Fibroblast of skin of back (primary cell): ENCODE measurements at regions not wholly inside any gene's neighbourhood (a gene's known extent, or its start where the extent isn't known, plus 50 kb on each side); places are given as distances from the start of the nearest gene placed in this dataset.

Experiments used
- DNase-seq: peaks from one replicate; pipeline ENCODE4 v3.0.0-alpha.2; 2013

DNA sequence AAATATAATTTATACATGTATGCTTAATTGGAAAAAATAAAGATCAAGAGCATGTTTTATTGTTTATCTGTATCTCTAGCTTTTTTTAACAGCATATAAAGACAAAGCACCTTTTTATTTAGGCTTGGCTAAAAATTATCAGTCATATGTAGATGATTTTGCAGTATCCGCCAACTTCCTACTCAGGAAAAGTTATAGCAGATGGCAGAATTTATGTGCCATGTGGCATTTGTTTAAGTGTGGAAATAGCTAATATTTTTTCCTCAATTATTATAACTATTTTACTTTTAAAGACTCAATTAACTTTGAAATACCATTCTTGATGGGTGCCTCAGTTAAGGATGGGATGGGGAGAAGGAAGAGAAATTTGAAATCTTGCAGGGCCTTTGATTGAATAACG lies 762.1 kb upstream of the RBFOX1 start:
- DNase-seq = no peak

DNA sequence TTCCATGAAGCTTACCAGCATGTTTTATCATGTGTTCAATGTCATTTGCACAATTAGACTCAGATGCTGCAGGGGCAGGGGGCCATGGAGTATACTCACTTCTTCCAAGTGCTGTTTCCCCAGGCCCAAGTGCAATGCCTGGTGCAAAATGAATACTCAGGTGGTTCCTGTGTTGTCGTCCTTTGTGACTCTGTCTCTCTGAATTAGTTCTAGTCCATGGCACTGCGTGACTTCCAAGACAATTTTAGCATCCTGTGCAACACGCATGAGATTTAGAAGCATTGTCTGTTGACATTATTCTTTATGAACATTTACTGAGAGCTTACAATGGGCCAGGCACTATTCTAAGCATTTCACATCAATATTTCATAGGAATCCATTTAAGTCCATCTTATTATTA lies 769.7 kb upstream of the RBFOX1 start:
- DNase-seq = no peak

DNA sequence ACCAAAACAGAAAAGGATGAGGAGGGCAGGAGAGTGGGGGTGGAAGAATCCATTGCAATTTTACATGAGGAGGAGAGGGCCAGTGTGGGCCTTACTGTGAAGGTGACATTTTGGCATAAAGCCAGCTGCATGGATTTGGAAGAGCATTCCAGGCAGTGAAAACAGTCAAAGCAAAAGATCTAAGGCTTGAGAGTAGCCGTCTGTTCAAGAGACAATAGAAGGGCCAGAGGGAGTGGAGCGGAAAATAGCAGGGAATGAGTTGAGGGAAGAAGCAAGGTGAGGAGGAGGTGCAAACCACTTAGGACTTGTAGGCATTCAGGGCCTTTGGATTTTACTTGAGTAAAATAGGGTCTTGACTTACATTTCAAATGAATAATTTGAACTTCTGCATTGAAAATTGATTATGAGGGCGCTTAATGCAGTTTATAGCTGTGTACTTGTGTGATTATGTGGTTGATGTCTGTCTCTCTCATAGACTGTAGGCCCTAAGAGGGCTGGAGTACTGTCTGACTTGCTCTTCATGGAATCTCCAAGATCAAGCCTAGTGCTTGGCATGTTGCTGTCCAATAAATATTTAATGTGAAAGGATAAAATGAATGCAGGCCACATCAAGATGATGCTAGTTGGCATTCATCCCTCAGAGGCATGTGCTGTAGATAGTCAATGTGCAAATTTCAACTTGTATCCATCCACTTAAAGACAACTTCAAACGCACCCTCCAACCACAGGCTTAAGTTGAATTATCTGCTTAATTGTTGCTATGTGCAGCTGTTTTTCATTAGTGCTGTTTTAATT lies 772.1 kb upstream of the RBFOX1 start:
- DNase-seq = no peak

DNA sequence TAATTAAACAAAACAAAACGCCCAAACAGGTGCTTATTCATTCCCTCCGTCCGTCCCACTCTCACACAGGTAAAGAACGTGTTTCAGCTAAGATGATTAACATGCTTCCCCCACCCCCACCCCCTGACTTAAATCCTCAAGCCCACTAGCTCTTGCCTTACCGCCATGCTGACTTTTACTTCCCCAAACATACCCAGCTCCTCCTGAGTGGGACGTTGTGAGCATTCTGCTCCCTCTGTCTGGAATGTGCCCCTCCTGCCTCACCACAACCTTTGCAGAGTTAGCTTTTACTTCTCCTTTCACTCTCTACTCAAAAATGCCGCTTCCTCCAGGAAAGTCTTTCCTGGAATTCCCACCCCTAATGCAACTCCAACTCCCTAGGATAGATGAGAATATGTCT lies 774.0 kb upstream of the RBFOX1 start:
- no peak for DNase-seq

DNA sequence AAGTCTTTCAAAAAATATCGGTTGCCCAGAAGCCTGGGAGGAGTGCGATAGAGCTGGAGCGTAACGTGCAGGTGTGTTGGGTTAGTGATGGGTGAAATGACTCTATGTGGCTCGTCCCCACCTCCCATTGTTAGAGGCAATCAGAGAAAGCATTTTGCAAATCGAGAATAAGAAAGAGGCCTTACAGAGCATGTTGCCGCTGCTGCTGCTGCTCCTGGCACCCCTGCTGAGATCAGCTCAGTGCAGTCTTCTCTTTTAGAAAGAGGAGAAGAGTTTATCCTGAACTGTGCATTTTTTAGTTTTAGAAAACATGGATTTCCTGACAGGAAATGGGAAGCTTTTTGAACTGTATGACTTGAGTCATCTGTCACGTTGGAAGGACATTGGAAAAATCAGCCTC lies 774.5 kb upstream of the RBFOX1 start:
- no peak for DNase-seq

DNA sequence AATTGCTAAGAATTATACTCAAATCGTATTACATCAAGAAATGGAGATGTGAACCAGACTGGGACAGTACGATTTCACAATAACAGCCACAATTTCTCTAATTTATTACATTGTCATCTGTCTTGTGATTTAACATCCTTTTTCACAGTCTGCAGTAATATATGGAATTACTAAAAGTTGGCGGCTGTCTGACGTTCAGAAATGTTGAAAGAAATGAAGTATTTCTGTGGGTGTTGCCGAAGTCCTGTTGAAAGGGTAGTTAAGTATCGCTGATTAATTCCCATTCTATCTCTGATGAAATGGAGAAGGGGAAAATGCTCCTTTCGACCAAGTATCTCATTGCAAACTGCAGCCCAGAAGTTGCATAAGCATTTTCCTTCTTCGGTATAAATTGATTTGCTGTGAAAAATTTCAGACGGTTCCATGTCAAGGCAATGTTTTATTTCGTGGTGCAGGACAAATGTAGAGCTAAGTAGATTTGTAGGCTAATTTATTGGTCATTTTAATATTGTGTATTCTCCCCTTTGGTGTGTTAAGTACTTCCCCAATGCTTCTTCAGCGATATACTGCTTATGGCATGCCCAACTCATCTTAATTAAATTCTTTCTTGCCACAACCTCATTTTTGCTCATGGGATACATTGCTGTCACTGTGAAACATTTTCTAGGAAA lies 775.2 kb upstream of the RBFOX1 start:
- DNase-seq = no peak

DNA sequence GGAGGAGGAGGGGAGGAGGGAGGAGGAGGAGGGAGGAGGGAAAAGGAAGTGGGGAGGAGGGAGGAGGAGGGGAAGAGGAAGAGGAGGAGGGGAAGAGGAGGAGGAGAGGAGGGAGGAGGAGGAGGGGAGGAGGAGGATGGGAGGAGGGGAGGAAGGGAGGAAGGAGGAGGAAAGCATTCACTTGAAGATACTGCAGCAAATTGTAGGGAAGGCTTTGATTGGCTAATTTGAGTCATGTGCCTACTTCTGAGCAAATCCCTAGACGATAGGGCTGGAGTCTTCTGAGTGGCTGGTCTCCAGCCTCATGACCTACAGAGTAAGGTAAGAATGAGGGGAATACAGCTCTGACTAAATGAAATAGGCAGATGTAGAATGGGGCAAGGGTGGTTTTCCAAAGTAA lies 783.2 kb upstream of the RBFOX1 start:
- no peak for DNase-seq

DNA sequence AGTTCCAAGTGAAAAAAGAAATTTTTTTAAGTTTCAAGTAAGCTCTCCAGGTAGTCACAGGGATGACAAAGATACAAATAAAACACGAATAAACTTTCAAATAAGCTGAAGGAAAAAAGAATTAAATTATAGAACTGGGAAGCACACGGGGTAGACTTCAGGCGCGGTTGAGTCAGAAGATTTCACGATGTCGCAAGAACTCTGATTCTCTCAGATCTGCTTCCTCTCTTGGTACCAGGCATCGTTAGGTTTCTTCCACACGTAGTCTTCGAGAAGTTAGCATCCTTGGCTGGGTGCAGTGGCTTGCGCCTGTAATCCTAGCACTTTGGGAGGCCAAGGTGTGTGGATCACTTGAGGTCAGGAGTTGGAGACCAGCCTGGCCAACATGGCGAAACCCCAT lies 784.1 kb upstream of the RBFOX1 start:
- no peak for DNase-seq

DNA sequence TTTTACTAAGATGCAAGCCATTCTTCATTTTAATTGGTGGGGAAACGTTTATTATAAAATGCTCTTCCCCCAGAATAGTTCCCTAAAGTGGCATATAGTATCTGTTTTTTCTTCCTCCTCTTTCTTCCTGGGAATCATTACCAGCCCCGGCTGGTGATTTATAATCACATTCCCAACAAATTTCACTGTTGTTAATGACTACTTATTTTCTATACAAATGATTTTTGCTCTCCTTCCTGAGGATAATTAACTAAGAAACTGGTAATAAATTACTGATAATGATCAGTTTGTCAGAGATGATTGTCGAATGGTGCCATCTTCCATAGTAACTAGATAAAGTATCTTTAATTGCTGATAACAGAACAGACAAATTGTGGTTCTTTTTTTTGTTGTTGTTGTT lies 785.5 kb upstream of the RBFOX1 start:
- DNase-seq = no peak

DNA sequence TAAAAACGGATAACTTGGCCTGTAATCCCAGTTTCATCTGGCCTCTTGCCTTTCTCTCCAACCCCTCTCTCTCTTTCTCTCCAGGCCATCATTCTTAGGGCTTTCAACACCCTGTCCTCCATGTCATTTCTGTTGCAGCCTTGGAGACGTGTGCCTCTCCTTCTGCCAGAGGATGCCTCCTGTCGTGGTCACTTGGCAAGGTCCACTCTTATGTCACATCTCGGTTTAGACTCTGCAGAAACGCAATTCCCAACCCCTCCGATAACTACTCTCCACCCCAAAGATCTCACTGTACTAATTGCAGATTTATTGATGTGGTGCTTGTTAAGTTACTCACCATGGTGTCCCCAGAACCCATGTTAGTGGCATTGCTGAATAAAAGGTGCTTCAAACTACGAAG lies 787.3 kb upstream of the RBFOX1 start:
- DNase-seq = no peak

DNA sequence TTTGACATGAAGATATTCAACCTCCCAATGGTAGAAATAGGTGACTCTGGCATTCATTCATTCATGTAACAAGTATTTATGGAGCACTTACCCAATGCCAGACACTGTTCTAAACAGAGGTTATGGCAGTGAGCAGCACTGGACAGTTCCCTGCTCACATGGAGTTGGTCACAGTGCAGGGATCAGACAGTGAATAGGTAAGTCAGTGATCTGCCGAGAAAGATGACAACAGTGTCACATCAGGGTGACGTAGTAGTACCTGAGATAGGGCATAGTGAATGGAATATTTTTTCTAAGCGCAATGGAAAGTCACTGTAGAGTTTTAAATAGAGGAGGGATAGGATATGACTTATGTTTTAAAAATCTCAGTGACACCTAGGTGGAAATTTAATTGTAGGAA lies 791.4 kb upstream of the RBFOX1 start:
- no peak for DNase-seq

DNA sequence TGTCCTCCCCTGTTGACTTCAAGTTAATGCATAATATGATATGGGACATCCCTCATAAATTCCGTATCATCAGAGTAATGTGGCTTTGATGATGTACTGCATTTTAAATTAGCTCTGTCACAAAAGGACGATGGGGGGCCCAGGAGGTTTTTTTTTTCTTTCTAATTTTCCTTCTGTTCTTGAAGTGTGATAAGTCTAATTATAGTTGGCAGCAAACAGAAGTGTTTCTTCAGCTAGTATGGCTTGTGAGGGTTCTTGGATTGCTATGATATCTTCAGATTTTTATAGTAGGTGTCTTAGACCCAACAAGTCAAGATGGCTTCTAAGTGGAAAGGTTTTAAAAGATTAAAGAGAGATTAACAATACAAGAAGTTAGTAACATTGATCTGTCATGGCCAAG lies 796.2 kb upstream of the RBFOX1 start:
- DNase-seq = no peak

DNA sequence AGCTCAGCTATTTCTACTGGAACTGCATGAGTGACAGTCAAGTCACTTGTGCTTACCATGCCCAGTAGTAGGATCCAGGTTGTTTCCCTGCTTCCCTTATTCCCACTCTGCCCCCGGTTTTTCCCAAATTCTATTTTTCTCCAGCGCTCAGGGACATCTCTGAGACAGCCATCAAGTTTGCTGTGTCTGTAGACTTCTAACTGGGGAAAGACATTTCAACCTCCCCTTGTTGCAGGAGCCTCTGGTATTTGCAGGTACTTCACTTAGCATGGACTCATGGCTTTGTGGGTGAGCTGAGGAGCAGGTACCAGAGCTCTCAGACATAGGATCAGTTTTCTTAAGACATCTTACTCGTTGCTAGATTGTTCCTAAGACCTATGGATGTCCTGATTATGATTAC lies 801.6 kb upstream of the RBFOX1 start:
- no peak for DNase-seq

DNA sequence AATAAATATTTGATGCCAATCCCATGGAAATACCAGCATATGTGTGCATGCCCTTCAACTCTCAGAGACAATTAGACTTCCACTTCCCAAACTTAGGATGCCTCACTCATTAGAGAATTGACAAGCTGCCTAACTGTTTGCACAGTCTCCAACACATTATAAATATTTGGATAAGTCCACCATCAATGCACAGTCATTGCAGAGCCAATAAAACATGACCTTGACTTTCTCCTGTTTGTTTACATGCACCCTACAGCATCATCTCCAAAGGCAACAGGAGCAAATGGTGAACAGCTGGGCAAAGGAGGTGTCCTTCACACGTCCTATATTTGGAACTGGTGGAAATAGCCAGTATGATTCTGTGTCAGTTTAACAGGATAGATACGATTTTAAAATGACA lies 804.4 kb upstream of the RBFOX1 start:
- no peak for DNase-seq

DNA sequence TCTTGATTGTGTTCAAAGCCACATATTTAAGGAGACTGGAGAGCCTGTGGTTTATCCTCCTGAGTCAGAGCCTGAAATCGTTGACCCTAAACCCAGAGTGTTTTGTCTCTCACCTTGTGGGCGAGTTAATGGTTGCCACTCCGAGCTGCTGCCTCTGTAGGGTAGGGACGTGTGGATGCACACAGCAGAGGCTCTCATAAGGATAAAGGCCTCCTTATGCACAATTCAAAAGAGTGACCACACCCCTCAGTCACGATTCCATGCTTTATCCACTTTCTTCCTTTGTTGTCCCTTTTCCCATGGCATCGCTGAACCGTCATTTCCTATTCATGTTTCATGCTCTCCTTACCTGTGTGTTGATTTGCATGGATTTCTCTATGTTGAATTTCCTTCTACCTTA lies 805.0 kb upstream of the RBFOX1 start:
- no peak for DNase-seq

DNA sequence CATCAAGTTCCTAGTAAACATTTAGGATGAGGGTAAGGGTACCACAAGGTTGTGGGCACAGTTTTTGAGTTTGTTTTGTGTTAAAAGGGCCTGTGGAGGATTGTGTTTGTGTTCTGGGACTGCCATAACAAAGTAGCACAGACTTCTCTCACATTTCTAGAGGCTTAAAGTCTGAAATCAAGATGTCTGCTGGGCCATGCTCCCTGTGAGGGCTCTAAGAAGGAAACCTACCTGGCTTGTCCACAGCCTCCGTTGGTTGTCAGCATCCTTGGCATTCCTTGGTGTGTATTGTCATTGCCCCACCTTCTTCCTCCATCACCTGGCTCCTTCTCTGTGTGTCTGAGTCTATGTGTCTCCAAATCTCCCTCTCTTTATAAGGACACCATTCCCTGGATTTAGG lies 808.1 kb upstream of the RBFOX1 start:
- DNase-seq = no peak

DNA sequence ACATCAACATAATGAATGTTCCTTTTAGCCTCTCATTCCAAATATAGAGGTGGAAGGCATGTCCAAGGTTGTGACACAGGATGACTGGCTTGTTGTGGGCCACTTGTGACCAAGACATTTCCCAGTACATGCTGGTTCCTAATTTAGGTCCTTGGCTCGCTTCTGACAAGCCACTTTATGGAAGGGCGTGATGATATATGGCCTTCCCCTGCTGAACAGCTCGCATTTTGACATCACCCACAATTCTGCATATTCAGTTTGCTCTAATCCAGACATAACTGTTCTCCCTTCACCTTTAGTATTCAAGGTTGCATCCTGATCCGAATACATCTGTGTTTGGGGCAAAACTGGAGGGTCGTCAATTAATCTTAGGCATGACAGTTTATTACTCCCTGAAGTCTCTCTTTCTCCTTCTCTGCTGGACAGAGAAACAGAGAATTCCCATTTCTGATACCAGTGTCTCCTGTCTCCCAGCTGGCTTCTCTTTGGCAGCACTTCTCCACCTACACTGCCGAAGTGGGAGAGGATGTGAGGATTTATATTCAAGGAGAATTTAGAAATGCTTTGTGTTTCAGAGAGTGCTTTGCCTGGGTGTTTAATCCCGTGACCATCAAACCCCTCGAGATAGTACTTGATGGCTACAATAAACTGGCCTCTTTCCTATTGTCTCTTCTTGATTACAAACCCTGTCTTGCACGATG lies 815.5 kb upstream of the RBFOX1 start:
- no peak for DNase-seq

DNA sequence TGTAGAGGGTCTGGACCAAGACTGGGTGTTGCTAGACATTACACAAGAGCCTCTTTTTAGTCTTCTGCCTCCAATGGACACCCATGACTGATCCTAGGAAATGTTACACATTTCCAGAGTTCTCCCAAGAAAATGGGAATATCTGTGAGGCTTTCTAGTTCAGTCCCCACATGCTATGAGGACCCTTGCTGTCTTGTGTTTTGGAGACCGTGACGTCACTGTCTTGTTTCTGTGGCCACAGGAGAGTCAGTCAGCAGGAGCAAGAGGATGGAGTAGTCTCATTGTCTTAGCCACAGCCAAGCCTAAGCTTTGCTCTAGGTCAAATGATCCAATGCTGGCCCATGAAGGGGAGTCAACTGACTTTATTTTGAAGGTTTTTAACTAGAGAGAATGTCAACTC lies 820.1 kb upstream of the RBFOX1 start:
- no peak for DNase-seq

DNA sequence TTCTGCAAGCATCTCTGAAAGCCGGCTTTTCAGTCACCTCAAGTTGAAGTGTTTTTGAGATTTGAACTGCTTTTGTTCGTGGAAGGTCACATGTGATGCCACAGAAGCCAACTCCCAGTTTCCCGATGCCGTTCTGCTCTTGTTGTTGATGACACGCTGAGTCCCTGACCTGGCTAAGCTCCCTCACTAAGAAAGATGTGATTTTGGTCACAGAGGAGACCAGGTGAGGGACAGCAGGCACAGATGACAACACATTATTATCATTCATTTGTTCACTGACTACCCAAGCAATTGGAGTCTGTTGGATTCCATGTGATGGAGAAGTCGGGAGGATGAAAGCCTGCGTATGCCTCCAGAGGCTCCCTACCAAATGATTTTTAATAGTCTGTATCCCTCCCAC lies 822.4 kb upstream of the RBFOX1 start:
- DNase-seq = no peak

DNA sequence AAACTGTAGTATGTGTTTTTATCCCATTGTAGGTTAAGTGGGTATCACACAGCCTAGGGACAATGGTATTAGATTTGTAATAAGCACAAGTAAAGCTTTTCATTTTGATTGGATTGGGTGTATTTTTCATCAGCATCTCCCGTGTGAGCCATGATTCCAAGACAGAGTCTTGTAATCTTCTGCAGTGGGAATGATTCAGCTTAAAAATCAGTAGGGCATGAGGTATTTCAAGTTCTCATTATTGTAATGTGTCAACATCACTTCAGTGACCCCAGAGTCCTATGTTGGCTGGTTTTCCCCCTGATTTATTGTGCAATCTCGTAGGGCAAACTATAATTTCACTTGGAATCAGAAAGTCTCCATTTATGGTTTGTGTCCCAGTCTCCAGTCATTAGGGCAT lies 833.2 kb upstream of the RBFOX1 start:
- DNase-seq = no peak

DNA sequence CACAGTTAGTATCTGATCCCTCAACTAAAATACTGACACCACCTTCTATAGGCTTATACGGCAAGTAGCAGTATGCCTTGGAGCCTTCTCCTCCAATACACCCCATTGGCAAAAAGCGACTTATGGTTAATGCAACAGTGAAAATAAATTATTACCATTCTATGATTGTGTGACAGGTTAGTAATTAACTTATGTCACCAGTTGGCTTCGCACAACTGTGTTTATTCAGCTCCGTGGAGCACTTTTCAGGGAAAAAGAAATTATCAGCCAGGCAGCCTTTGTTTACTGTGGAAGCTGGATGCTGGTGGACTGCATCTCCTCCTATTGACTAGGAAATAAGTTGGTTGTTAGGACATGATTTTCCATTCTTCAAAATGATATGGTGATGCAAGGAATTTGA lies 833.8 kb upstream of the RBFOX1 start:
- no peak for DNase-seq

DNA sequence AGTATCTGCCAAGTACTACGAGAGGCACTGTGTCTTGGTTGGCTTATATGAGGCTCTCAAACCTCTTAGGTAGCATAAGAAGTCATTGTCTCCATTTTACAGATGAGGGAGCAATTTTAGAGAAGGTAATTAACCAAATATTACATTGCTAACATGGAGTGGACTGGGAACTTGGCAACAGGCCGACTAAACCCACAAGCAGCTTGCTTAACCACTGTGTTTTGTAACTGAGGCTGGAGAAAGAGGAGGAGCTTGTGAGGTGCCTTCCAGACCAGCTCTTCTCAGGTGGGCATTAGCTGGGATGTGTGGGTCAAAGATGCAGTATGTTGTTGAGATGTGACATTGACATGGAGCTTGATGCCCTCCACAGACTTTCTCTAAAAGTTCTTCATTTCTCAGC lies 835.6 kb upstream of the RBFOX1 start:
- DNase-seq = no peak

DNA sequence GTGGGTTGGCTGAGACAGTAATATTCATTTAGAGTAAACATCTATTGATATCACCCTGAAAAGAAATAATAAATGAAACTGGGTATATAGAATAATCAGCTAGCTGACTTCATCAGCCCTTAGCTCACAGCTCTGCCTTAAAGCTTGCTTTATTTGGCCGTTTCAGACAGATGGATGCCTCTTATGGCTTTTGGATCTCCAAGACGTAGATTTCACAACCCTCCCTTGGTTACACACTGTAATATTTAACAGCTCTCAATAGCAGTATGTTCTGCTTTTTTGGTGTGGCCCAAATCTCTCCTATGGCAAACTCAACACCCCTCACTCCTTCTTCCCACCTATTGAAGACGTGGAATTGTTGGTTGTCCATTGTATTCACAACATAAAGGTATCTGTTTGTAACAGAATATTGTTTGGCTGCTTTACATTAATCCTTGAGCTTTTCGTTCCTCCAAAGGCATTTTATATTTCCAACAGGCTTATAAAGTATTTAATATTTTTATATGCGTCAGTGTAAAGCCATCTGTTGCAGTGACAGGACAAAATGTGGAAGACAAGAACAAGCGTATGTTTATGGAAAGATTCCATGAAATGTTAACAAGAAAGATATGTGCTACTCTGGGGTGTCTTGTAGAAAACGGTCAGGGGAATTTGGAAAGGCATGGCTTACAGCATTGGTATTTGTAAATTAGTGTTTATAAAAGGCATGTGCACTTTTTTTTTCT lies 837.0 kb upstream of the RBFOX1 start:
- no peak for DNase-seq
